ENCODE measurements at regions not wholly inside any gene's neighbourhood (a gene's known extent, or its start where the extent isn't known, plus 50 kb on each side); places are given as distances from the start of the nearest gene placed in this dataset.

GRCh38 chrX:95318882-95319281 is 1365.8 kb upstream of the DIAPH2 start:
- Histone ChIP-seq H3K27me3 (replicated peaks in 1 of 7) (peaks cover 0 to 4% (median 0%) of the 10 kb centered on the region in 7 donors), H3K4me3 (no peak overlapping the region), H3K4me1 (no peaks in the 10 kb centered on the region), H3K9me3 (no peaks in the 10 kb centered on the region), H3K36me3 (no peaks in the 10 kb centered on the region), H3K27ac (no peak overlapping the region)
- TF ChIP-seq POLR2A (IDR thresholded peaks at IDR 0.05) (no peak), POLR2AphosphoS5 (IDR thresholded peaks at IDR 0.05) (no peak), CTCF (IDR thresholded peaks at IDR 0.05 in 8 of 11, conservative IDR thresholded peaks at IDR 0.05 in 3 of 11) (peak in 1 of 11 experiments; percentile 12)
- intact Hi-C loops (cut with DNase I; ENCODE audit: low total_unique reads) = no loop called here
- DNase-seq = no peak
- WGBS, 5 donors = 38 to 53% (median 52%) methylated on average over 4 of the region's 4 CpGs

GRCh38 chrX:95325185-95325584 is 1359.5 kb upstream of the DIAPH2 start:
- TF ChIP-seq POLR2AphosphoS5 (IDR thresholded peaks at IDR 0.05) (no peak), CTCF (IDR thresholded peaks at IDR 0.05 in 8 of 11, conservative IDR thresholded peaks at IDR 0.05 in 3 of 11) (no peak)
- DNase-seq = no peak
- H3K4me1 ChIP-seq = no peaks in the 10 kb centered on the region
- intact Hi-C loops (cut with DNase I; ENCODE audit: low total_unique reads) = no loop called here
- no peaks in the 10 kb centered on the region for H3K36me3 ChIP-seq
- H3K9me3 ChIP-seq = peaks cover 0 to 13% (median 0%) of the 10 kb centered on the region in 8 donors
- H3K4me3 ChIP-seq = no peak overlapping the region
- H3K27me3 ChIP-seq (replicated peaks in 1 of 7) = no peaks in the 10 kb centered on the region
- 38 to 63% (median 52%) methylated on average over 2 of the region's 2 CpGs for WGBS, 5 donors
- no peak overlapping the region for H3K27ac ChIP-seq

GRCh38 chrX:95330292-95330691 is 1354.3 kb upstream of the DIAPH2 start:
- TF ChIP-seq CTCF (IDR thresholded peaks at IDR 0.05 in 8 of 11, conservative IDR thresholded peaks at IDR 0.05 in 3 of 11) (no peak), POLR2A (IDR thresholded peaks at IDR 0.05) (no peak), POLR2AphosphoS5 (IDR thresholded peaks at IDR 0.05) (no peak)
- Histone ChIP-seq H3K9me3 (peaks cover 0 to 13% (median 0%) of the 10 kb centered on the region in 8 donors), H3K27ac (no peak overlapping the region), H3K27me3 (replicated peaks in 1 of 7) (no peaks in the 10 kb centered on the region), H3K36me3 (no peaks in the 10 kb centered on the region), H3K4me1 (no peaks in the 10 kb centered on the region), H3K4me3 (no peak overlapping the region)
- DNase-seq = no peak
- intact Hi-C loops (cut with DNase I; ENCODE audit: low total_unique reads) = no loop called here
- WGBS, 5 donors = 57 to 77% (median 68%) methylated on average over 1 to 2 of the region's 2 CpGs

- no peak for DNase-seq
- TF ChIP-seq CTCF (IDR thresholded peaks at IDR 0.05 in 8 of 11, conservative IDR thresholded peaks at IDR 0.05 in 3 of 11) (no peak), POLR2AphosphoS5 (IDR thresholded peaks at IDR 0.05) (no peak), POLR2A (IDR thresholded peaks at IDR 0.05) (no peak)
- Histone ChIP-seq H3K4me3 (no peak overlapping the region), H3K9me3 (peaks cover 0 to 13% (median 0%) of the 10 kb centered on the region in 8 donors), H3K27me3 (replicated peaks in 1 of 7) (no peaks in the 10 kb centered on the region), H3K27ac (no peak overlapping the region), H3K4me1 (no peaks in the 10 kb centered on the region), H3K36me3 (no peaks in the 10 kb centered on the region)
- intact Hi-C loops (cut with DNase I; ENCODE audit: low total_unique reads) = no loop called here
- 52 to 65% (median 57%) methylated on average over 5 to 8 of the region's 8 CpGs for WGBS, 5 donors
Observed at GRCh38 chrX:95332530-95332929, 1352.1 kb upstream of the DIAPH2 start.

Data from spleen (tissue), 11 donors.